Loucy (cell line): ENCODE measurements at regions not wholly inside any gene's neighbourhood (a gene's known extent, or its start where the extent isn't known, plus 50 kb on each side); places are given as distances from the start of the nearest gene placed in this dataset.

Source experiments
- EZH2phosphoT487 ChIP-seq: fragments of 200-600 bp; IDR thresholded peaks from 2 replicates; pipeline ENCODE4 v1.6.1; 2018; ENCODE audit warnings: antibody characterized with exemption, mild to moderate bottlenecking, moderate library complexity, borderline replicate concordance
- TF ChIP-seq, protein P1 (sequence below): fragments of 200-600 bp; sonication (generic); conservative IDR thresholded peaks from 2 replicates; pipeline ENCODE4 v1.5.1; 2014; ENCODE audit warnings: mild to moderate bottlenecking, antibody characterized with exemption, low read length

DNA sequence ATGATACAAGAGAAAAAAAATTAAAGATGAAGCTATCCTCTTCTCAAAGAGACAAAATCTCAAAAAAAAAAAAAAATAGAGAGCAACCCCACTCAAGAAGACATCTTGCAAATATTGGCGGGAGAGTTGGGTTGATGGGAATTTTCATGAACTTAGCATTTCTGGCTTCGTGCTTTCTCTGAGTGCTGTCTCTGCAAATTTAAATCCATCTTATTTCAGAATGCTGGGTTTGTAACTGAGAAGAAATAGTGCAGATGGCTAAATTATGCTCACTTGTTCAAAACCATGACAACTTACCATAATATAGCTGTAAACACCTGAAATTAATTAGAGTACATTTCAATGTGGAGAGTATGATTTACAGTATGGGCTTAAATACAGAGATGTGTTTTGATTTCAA lies 484.8 kb upstream of the CELF2 start:
- no peak for TF ChIP-seq EZH2phosphoT487
- TF ChIP-seq, protein P1, sequence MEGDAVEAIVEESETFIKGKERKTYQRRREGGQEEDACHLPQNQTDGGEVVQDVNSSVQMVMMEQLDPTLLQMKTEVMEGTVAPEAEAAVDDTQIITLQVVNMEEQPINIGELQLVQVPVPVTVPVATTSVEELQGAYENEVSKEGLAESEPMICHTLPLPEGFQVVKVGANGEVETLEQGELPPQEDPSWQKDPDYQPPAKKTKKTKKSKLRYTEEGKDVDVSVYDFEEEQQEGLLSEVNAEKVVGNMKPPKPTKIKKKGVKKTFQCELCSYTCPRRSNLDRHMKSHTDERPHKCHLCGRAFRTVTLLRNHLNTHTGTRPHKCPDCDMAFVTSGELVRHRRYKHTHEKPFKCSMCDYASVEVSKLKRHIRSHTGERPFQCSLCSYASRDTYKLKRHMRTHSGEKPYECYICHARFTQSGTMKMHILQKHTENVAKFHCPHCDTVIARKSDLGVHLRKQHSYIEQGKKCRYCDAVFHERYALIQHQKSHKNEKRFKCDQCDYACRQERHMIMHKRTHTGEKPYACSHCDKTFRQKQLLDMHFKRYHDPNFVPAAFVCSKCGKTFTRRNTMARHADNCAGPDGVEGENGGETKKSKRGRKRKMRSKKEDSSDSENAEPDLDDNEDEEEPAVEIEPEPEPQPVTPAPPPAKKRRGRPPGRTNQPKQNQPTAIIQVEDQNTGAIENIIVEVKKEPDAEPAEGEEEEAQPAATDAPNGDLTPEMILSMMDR = no peak
